Omental fat pad (tissue), 3 donors: ENCODE measurements at regions not wholly inside any gene's neighbourhood (a gene's known extent, or its start where the extent isn't known, plus 50 kb on each side); places are given as distances from the start of the nearest gene placed in this dataset.

Experiments
- ATAC-seq: fragments of 150-250 bp; one replicate; pipeline ENCODE4 v1.9.1; 2016; ENCODE audit warnings: mild to moderate bottlenecking, moderate library complexity; ENCODE audit not compliant: low FRiP score
- DNase-seq: peaks from one replicate; pipeline ENCODE4 v3.0.0-alpha.2; 2019; ENCODE audit warnings: low spot score
- CTCF ChIP-seq, 3 donors: fragments of 450-650 bp; IDR thresholded peaks; one replicate each; pipeline ENCODE4 v1.5.1; 2016 to 2017; ENCODE audit warnings: antibody characterized with exemption in 3 of 3, mild to moderate bottlenecking in 3 of 3, moderate library complexity in 2 of 3

- TF ChIP-seq CTCF (IDR thresholded peaks at IDR 0.05), result no peak
- ATAC-seq (no peak), DNase-seq (no peak)
Measured at GRCh38 chr5:175347931-175348330, 96.1 kb downstream of the DRD1 start.

GRCh38 chr5:175347027-175347426 lies 97.0 kb downstream of the DRD1 start:
- DNase-seq (no peak), ATAC-seq (no peak)
- TF ChIP-seq CTCF (IDR thresholded peaks at IDR 0.05), result no peak

GRCh38 chr5:175344331-175345195 lies 99.4 kb downstream of the DRD1 start:
- ATAC-seq, result peak; percentile 81
- no peak for DNase-seq
- no peak for TF ChIP-seq CTCF (IDR thresholded peaks at IDR 0.05)

GRCh38 chr5:175343308-175343707 lies 100.7 kb downstream of the DRD1 start:
- DNase-seq (no peak), ATAC-seq (no peak)
- no peak for TF ChIP-seq CTCF (IDR thresholded peaks at IDR 0.05)

- TF ChIP-seq CTCF (IDR thresholded peaks at IDR 0.05), result no peak
- DNase-seq, result no peak
- ATAC-seq, result no peak
Measured at GRCh38 chr5:175340180-175340579, 103.8 kb downstream of the DRD1 start.

- DNase-seq (no peak), ATAC-seq (no peak)
- TF ChIP-seq CTCF (IDR thresholded peaks at IDR 0.05), result no peak
Measured at GRCh38 chr5:175337680-175338079, 106.3 kb downstream of the DRD1 start.

- no peak for TF ChIP-seq CTCF (IDR thresholded peaks at IDR 0.05)
- DNase-seq (no peak), ATAC-seq (no peak)
Measured at GRCh38 chr5:175336781-175337180, 107.2 kb downstream of the DRD1 start.
